WTC11 (cell line): ENCODE measurements at regions not wholly inside any gene's neighbourhood (a gene's known extent, or its start where the extent isn't known, plus 50 kb on each side); places are given as distances from the start of the nearest gene placed in this dataset.

Experiments used
- ATAC-seq: fragments of 200-7000 bp; cut with Tn5 transposase; 2 replicates; pipeline ENCODE4 v1.10.0; 2021; ENCODE audit warnings: mild to moderate bottlenecking, moderate library complexity
- CTCF ChIA-PET: fragments of 300-600 bp; sonication (Branson Sonifier 250); formaldehyde crosslinking; loops from one replicate; lab custom pipeline; 2021; ENCODE audit warnings: antibody characterized with exemption; lab: Charles Lee
- POLR2A ChIA-PET: fragments of 350-600 bp; sonication (Branson Sonifier 250); formaldehyde crosslinking; loops from one replicate; lab custom pipeline; 2021; ENCODE audit warnings: antibody characterized with exemption; lab: Charles Lee
- DNase-seq: peaks from one replicate; pipeline ENCODE4 v3.0.0; 2021; ENCODE audit warnings: low spot score
- H3K27ac Mint-ChIP-seq: 2 replicates; pipeline ENCODE4 v1.8.0; 2021; ENCODE audit warnings: mixed read lengths
- H3K27me3 Mint-ChIP-seq: 2 replicates; pipeline ENCODE4 v1.8.0; 2021; ENCODE audit warnings: low read depth, mild to moderate bottlenecking, moderate library complexity, mixed read lengths
- H3K36me3 Mint-ChIP-seq: 2 replicates; pipeline ENCODE4 v1.8.0; 2021; ENCODE audit warnings: mixed read lengths
- H3K4me1 Mint-ChIP-seq: 2 replicates; pipeline ENCODE4 v1.8.0; 2022; ENCODE audit warnings: mixed read lengths
- H3K4me3 Mint-ChIP-seq: 2 replicates; pipeline ENCODE4 v1.8.0; 2021; ENCODE audit warnings: mild to moderate bottlenecking, moderate library complexity, mixed read lengths
- H3K9me3 Mint-ChIP-seq: 2 replicates; pipeline ENCODE4 v1.8.0; 2021; ENCODE audit warnings: mixed read lengths
- ATF1 ChIP-seq: sonication (generic); formaldehyde crosslinking; IDR thresholded peaks from 2 replicates; pipeline ENCODE4 v1.8.1; 2023; ENCODE audit warnings: mild to moderate bottlenecking, moderate library complexity, missing genetic modification reagents
- CREM ChIP-seq: sonication (generic); formaldehyde crosslinking; IDR thresholded peaks from 2 replicates; pipeline ENCODE4 v1.8.1; 2022; ENCODE audit warnings: mild to moderate bottlenecking, missing genetic modification reagents, moderate library complexity
- ELF4 ChIP-seq: sonication (generic); formaldehyde crosslinking; IDR thresholded peaks from 2 replicates; pipeline ENCODE4 v1.8.1; 2022; ENCODE audit warnings: low read depth, mild to moderate bottlenecking, moderate library complexity, missing genetic modification reagents
- GRHL2 ChIP-seq: fragments of 250-450 bp; sonication (Bioruptor Pico); IDR thresholded peaks from 2 replicates; pipeline ENCODE4 v1.8.0; 2022; ENCODE audit warnings: mild to moderate bottlenecking, moderate library complexity; ENCODE audit not compliant: insufficient replicate concordance, severe bottlenecking
- IRF2 ChIP-seq: sonication (generic); formaldehyde crosslinking; IDR thresholded peaks from 2 replicates; pipeline ENCODE4 v1.8.0; 2022; ENCODE audit warnings: low read depth, missing genetic modification reagents, borderline replicate concordance
- JUN ChIP-seq: sonication (generic); formaldehyde crosslinking; IDR thresholded peaks from 2 replicates; pipeline ENCODE4 v1.8.0; 2023; ENCODE audit warnings: mild to moderate bottlenecking, missing genetic modification reagents
- NR1H2 ChIP-seq: sonication (generic); formaldehyde crosslinking; IDR thresholded peaks from 2 replicates; pipeline ENCODE4 v1.9.0; 2021; ENCODE audit warnings: mild to moderate bottlenecking, moderate library complexity, missing genetic modification reagents
- OVOL2 ChIP-seq: fragments of 250-450 bp; sonication (Bioruptor Pico); IDR thresholded peaks from 2 replicates; pipeline ENCODE4 v1.9.0; 2021; ENCODE audit warnings: mild to moderate bottlenecking, borderline replicate concordance
- TP53 ChIP-seq: sonication (generic); formaldehyde crosslinking; IDR thresholded peaks from 2 replicates; pipeline ENCODE4 v1.8.1; 2023; ENCODE audit warnings: mild to moderate bottlenecking, missing genetic modification reagents
- ZNF121 ChIP-seq: sonication (generic); formaldehyde crosslinking; IDR thresholded peaks from 2 replicates; pipeline ENCODE4 v1.8.0; 2023; ENCODE audit warnings: missing genetic modification reagents
- ZNF219 ChIP-seq: sonication (generic); formaldehyde crosslinking; IDR thresholded peaks from 2 replicates; pipeline ENCODE4 v1.8.0; 2023; ENCODE audit warnings: missing genetic modification reagents, mild to moderate bottlenecking, borderline replicate concordance
- ZNF396 ChIP-seq: fragments of 250-450 bp; sonication (Bioruptor Pico); IDR thresholded peaks from 2 replicates; pipeline ENCODE4 v1.8.0; 2021; ENCODE audit warnings: mild to moderate bottlenecking, moderate library complexity, borderline replicate concordance
- TF ChIP-seq, protein P1 (sequence below): sonication (generic); formaldehyde crosslinking; conservative IDR thresholded peaks from 2 replicates; pipeline ENCODE4 v1.8.1; 2023; ENCODE audit warnings: mild to moderate bottlenecking, low read depth, missing genetic modification reagents, moderate library complexity
- TF ChIP-seq, protein P2 (sequence below): sonication (generic); formaldehyde crosslinking; IDR thresholded peaks from 2 replicates; pipeline ENCODE4 v1.8.0; 2022; ENCODE audit warnings: missing genetic modification reagents
- TF ChIP-seq, protein P3 (sequence below): sonication (generic); formaldehyde crosslinking; IDR thresholded peaks from 2 replicates; pipeline ENCODE4 v1.8.0; 2023; ENCODE audit warnings: missing genetic modification reagents
- TF ChIP-seq, protein P4 (sequence below): fragments of 250-450 bp; sonication (Bioruptor Pico); conservative IDR thresholded peaks from 2 replicates; pipeline ENCODE4 v1.9.0; 2021; ENCODE audit warnings: mild to moderate bottlenecking
- TF ChIP-seq, protein P5 (sequence below): sonication (generic); formaldehyde crosslinking; IDR thresholded peaks from 2 replicates; pipeline ENCODE4 v1.8.1; 2023; ENCODE audit warnings: mild to moderate bottlenecking, missing genetic modification reagents, moderate library complexity
- TF ChIP-seq, protein P6 (sequence below): sonication (generic); formaldehyde crosslinking; IDR thresholded peaks from 2 replicates; pipeline ENCODE4 v1.8.0; 2023; ENCODE audit warnings: missing genetic modification reagents, mild to moderate bottlenecking, borderline replicate concordance
- TF ChIP-seq, protein P7 (sequence below): sonication (generic); formaldehyde crosslinking; IDR thresholded peaks from 2 replicates; pipeline ENCODE4 v1.8.1; 2022; ENCODE audit warnings: missing genetic modification reagents, borderline replicate concordance

DNA sequence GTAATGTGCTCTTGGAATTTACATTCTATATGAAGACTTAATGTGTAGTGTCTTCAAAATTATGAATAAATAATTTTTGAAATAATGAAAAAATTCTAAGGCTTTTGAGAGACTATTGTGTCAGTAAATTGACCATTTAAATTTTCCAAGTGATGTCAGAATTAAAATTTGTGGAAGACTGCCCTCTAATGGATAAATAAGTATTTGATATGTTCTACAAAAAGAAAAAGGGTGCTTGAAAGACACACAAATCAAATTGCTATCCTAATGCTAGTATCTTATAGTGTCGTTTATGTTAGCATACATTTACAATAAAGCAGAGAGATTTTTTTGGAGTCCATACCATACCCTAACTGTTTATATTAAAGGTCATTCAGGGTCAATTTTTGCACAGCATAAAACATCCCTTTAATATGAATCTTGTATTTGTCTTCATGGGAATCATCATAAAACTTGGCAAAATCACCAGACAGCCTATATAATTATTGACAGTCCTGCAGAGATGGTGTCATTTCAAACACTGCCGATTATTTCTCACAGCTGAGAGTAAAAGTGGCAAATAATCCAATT is 120.8 kb upstream of the SLC27A6 start:
- H3K27ac Mint-ChIP-seq: no peak overlapping the region
- no peak overlapping the region for H3K4me3 Mint-ChIP-seq
- DNase-seq (no peak), ATAC-seq (no peak)
- no peaks in the 10 kb centered on the region; the same call in 1 of the 2 replicates for H3K27me3 Mint-ChIP-seq
- TF ChIP-seq, protein P1, sequence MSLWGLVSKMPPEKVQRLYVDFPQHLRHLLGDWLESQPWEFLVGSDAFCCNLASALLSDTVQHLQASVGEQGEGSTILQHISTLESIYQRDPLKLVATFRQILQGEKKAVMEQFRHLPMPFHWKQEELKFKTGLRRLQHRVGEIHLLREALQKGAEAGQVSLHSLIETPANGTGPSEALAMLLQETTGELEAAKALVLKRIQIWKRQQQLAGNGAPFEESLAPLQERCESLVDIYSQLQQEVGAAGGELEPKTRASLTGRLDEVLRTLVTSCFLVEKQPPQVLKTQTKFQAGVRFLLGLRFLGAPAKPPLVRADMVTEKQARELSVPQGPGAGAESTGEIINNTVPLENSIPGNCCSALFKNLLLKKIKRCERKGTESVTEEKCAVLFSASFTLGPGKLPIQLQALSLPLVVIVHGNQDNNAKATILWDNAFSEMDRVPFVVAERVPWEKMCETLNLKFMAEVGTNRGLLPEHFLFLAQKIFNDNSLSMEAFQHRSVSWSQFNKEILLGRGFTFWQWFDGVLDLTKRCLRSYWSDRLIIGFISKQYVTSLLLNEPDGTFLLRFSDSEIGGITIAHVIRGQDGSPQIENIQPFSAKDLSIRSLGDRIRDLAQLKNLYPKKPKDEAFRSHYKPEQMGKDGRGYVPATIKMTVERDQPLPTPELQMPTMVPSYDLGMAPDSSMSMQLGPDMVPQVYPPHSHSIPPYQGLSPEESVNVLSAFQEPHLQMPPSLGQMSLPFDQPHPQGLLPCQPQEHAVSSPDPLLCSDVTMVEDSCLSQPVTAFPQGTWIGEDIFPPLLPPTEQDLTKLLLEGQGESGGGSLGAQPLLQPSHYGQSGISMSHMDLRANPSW (CRISPR knock-in tag): no peak
- no peak for TF ChIP-seq ZNF219 (CRISPR knock-in tag)
- TF ChIP-seq GRHL2: no peak
- no peak for TF ChIP-seq TP53
- TF ChIP-seq, protein P2, sequence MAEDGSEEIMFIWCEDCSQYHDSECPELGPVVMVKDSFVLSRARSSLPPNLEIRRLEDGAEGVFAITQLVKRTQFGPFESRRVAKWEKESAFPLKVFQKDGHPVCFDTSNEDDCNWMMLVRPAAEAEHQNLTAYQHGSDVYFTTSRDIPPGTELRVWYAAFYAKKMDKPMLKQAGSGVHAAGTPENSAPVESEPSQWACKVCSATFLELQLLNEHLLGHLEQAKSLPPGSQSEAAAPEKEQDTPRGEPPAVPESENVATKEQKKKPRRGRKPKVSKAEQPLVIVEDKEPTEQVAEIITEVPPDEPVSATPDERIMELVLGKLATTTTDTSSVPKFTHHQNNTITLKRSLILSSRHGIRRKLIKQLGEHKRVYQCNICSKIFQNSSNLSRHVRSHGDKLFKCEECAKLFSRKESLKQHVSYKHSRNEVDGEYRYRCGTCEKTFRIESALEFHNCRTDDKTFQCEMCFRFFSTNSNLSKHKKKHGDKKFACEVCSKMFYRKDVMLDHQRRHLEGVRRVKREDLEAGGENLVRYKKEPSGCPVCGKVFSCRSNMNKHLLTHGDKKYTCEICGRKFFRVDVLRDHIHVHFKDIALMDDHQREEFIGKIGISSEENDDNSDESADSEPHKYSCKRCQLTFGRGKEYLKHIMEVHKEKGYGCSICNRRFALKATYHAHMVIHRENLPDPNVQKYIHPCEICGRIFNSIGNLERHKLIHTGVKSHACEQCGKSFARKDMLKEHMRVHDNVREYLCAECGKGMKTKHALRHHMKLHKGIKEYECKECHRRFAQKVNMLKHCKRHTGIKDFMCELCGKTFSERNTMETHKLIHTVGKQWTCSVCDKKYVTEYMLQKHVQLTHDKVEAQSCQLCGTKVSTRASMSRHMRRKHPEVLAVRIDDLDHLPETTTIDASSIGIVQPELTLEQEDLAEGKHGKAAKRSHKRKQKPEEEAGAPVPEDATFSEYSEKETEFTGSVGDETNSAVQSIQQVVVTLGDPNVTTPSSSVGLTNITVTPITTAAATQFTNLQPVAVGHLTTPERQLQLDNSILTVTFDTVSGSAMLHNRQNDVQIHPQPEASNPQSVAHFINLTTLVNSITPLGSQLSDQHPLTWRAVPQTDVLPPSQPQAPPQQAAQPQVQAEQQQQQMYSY (CRISPR knock-in tag): no peak
- no peak for TF ChIP-seq OVOL2 (CRISPR knock-in tag)
- TF ChIP-seq, protein P3, sequence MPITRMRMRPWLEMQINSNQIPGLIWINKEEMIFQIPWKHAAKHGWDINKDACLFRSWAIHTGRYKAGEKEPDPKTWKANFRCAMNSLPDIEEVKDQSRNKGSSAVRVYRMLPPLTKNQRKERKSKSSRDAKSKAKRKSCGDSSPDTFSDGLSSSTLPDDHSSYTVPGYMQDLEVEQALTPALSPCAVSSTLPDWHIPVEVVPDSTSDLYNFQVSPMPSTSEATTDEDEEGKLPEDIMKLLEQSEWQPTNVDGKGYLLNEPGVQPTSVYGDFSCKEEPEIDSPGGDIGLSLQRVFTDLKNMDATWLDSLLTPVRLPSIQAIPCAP: no peak
- TF ChIP-seq IRF2 (CRISPR knock-in tag): no peak
- no peak for TF ChIP-seq NR1H2 (CRISPR knock-in tag)
- TF ChIP-seq, protein P4, sequence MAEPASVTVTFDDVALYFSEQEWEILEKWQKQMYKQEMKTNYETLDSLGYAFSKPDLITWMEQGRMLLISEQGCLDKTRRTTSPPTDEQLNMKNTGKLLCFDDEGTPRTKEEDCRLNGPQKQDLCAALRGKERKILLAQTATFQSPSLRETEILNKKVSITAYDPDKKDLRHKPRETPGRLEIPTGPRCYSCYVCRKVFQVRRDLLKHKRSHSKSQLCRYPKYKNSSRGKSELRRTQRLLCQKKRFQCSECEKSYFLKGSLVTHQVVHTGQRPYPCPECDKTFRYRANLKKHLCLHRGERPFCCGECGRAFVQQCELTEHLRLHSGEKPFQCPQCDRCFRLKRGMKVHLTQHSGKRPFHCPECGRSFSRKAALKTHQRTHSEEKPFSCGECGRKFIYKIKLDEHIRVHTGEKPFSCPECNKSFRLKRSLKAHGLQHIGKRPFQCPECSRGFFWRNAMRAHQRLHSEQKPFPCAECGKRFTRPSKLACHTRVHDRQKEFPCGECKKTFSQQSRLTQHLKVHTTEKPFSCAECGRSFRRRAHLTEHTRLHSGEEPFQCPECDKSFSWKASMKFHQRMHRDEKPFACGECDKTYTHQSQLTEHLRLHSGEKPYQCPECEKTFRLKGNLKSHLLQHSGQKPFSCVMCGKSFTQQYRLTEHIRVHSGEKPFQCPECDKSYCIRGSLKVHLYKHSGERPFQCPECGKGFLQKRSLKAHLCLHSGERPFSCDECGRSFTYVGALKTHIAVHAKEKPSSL (CRISPR knock-in tag): no peak
- TF ChIP-seq ZNF396: no peak
- TF ChIP-seq JUN (CRISPR knock-in tag): no peak
- TF ChIP-seq ELF4 (CRISPR knock-in tag): no peak
- peaks cover 25% of the 10 kb centered on the region for H3K9me3 Mint-ChIP-seq
- CTCF ChIA-PET: interaction anchor here (0.8 to 1.0 kb wide), 4 partner anchors 10 to 177 kb away, joined by 3 to 4 read pairs (median 3); no protein-coding TSS in a partner anchor
- no peaks in the 10 kb centered on the region for H3K4me1 Mint-ChIP-seq
- POLR2A ChIA-PET: no interaction called here
- H3K36me3 Mint-ChIP-seq: peaks cover 7% of the 10 kb centered on the region

DNA sequence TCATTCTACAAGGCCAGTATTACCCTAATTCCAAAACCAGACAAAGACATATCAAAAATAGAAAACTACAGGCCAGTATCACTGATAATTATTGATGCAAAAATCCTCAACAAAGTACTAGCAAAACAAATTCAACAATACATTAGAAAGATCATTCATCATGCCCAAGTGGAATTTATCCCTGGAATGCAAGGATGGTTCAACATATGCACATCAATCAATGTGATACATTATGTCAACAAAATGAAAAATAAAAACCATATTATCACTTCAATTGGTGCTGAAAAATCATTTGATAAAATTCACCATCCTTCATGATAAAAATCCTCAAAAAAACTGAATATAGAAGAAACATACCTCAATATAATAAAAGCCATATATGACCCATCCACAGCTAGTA is 115.2 kb upstream of the SLC27A6 start:
- no peak overlapping the region for H3K27ac Mint-ChIP-seq
- peaks cover 53% of the 10 kb centered on the region for H3K9me3 Mint-ChIP-seq
- no peaks in the 10 kb centered on the region for H3K4me1 Mint-ChIP-seq
- DNase-seq (no peak), ATAC-seq (no peak)
- no peaks in the 10 kb centered on the region; the same call in 1 of the 2 replicates for H3K27me3 Mint-ChIP-seq
- ChIA-PET POLR2A (no interaction called here), CTCF (no interaction called here)
- H3K36me3 Mint-ChIP-seq: peaks cover 19% of the 10 kb centered on the region
- H3K4me3 Mint-ChIP-seq: no peak overlapping the region
- TF ChIP-seq, protein P5, sequence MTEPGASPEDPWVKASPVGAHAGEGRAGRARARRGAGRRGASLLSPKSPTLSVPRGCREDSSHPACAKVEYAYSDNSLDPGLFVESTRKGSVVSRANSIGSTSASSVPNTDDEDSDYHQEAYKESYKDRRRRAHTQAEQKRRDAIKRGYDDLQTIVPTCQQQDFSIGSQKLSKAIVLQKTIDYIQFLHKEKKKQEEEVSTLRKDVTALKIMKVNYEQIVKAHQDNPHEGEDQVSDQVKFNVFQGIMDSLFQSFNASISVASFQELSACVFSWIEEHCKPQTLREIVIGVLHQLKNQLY: no peak
- TF ChIP-seq CREM (CRISPR knock-in tag) (no peak), ZNF121 (no peak), ATF1 (CRISPR knock-in tag) (no peak)
- TF ChIP-seq, protein P6, sequence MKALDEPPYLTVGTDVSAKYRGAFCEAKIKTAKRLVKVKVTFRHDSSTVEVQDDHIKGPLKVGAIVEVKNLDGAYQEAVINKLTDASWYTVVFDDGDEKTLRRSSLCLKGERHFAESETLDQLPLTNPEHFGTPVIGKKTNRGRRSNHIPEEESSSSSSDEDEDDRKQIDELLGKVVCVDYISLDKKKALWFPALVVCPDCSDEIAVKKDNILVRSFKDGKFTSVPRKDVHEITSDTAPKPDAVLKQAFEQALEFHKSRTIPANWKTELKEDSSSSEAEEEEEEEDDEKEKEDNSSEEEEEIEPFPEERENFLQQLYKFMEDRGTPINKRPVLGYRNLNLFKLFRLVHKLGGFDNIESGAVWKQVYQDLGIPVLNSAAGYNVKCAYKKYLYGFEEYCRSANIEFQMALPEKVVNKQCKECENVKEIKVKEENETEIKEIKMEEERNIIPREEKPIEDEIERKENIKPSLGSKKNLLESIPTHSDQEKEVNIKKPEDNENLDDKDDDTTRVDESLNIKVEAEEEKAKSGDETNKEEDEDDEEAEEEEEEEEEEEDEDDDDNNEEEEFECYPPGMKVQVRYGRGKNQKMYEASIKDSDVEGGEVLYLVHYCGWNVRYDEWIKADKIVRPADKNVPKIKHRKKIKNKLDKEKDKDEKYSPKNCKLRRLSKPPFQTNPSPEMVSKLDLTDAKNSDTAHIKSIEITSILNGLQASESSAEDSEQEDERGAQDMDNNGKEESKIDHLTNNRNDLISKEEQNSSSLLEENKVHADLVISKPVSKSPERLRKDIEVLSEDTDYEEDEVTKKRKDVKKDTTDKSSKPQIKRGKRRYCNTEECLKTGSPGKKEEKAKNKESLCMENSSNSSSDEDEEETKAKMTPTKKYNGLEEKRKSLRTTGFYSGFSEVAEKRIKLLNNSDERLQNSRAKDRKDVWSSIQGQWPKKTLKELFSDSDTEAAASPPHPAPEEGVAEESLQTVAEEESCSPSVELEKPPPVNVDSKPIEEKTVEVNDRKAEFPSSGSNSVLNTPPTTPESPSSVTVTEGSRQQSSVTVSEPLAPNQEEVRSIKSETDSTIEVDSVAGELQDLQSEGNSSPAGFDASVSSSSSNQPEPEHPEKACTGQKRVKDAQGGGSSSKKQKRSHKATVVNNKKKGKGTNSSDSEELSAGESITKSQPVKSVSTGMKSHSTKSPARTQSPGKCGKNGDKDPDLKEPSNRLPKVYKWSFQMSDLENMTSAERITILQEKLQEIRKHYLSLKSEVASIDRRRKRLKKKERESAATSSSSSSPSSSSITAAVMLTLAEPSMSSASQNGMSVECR: no peak
- TF ChIP-seq, protein P7, sequence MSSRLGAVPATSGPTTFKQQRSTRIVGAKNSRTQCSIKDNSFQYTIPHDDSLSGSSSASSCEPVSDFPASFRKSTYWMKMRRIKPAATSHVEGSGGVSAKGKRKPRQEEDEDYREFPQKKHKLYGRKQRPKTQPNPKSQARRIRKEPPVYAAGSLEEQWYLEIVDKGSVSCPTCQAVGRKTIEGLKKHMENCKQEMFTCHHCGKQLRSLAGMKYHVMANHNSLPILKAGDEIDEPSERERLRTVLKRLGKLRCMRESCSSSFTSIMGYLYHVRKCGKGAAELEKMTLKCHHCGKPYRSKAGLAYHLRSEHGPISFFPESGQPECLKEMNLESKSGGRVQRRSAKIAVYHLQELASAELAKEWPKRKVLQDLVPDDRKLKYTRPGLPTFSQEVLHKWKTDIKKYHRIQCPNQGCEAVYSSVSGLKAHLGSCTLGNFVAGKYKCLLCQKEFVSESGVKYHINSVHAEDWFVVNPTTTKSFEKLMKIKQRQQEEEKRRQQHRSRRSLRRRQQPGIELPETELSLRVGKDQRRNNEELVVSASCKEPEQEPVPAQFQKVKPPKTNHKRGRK (CRISPR knock-in tag): no peak
